Loucy (cell line): ENCODE measurements at regions not wholly inside any gene's neighbourhood (a gene's known extent, or its start where the extent isn't known, plus 50 kb on each side); places are given as distances from the start of the nearest gene placed in this dataset.
"Not testable (repeated sequence)": the region's sequence is repeated elsewhere in the genome, so short reads cannot be mapped to it uniquely, and the experiment has no call there.

Source experiments
- H2AFZ ChIP-seq: fragments of 200-600 bp; sonication (generic); 2 replicates; pipeline ENCODE4 v1.6.0; 2016; ENCODE audit warnings: antibody characterized with exemption, mild to moderate bottlenecking, low read length, moderate library complexity
- H3F3A ChIP-seq: fragments of 200-600 bp; 2 replicates; pipeline ENCODE4 v1.6.0; 2016; ENCODE audit warnings: antibody characterized with exemption, low read depth, mild to moderate bottlenecking
- H3K27me3 ChIP-seq: fragments of 200-600 bp; sonication (generic); 2 replicates; pipeline ENCODE4 v1.6.1; 2014; ENCODE audit warnings: low read length, mild to moderate bottlenecking; ENCODE audit not compliant: insufficient read depth, poor library complexity, severe bottlenecking
- H3K36me3 ChIP-seq: fragments of 200-600 bp; sonication (generic); 2 replicates; pipeline ENCODE4 v1.6.1; 2016; ENCODE audit warnings: low read length; ENCODE audit not compliant: insufficient read depth
- H3K4me1 ChIP-seq: fragments of 200-600 bp; sonication (generic); 2 replicates; pipeline ENCODE4 v1.5.1; 2014; ENCODE audit warnings: low read length, mild to moderate bottlenecking; ENCODE audit not compliant: insufficient read depth, poor library complexity, severe bottlenecking
- H3K4me2 ChIP-seq: fragments of 200-600 bp; sonication (generic); 2 replicates; pipeline ENCODE4 v1.6.0; 2014; ENCODE audit warnings: antibody characterized with exemption, low read length, low read depth, mild to moderate bottlenecking; ENCODE audit not compliant: poor library complexity, severe bottlenecking
- H3K4me3 ChIP-seq: fragments of 200-600 bp; sonication (generic); 2 replicates; pipeline ENCODE4 v1.5.1; 2014; ENCODE audit warnings: low read length, mild to moderate bottlenecking, mixed read lengths; ENCODE audit not compliant: poor library complexity, severe bottlenecking
- H3K79me2 ChIP-seq: fragments of 200-600 bp; sonication (generic); 2 replicates; pipeline ENCODE4 v1.6.1; 2014; ENCODE audit warnings: low read length; ENCODE audit not compliant: insufficient read depth
- H3K9ac ChIP-seq: fragments of 200-600 bp; sonication (generic); 2 replicates; pipeline ENCODE4 v1.6.0; 2014; ENCODE audit warnings: mild to moderate bottlenecking, low read depth, low read length, moderate library complexity; ENCODE audit not compliant: poor library complexity, severe bottlenecking
- H3K9me2 ChIP-seq: fragments of 200-600 bp; sonication (generic); replicated peaks from 2 replicates; pipeline ENCODE4 v1.6.1; 2016; ENCODE audit warnings: low read depth, low read length, mixed read lengths
- H3K9me3 ChIP-seq: fragments of 200-600 bp; sonication (generic); 2 replicates; pipeline ENCODE4 v1.6.1; 2014; ENCODE audit warnings: mild to moderate bottlenecking, antibody characterized with exemption, low read length, low read depth; ENCODE audit not compliant: insufficient read depth
- H4K20me1 ChIP-seq: fragments of 200-600 bp; sonication (generic); 2 replicates; pipeline ENCODE4 v1.6.0; 2014; ENCODE audit warnings: antibody characterized with exemption, low read length, mild to moderate bottlenecking; ENCODE audit not compliant: insufficient read depth, poor library complexity, severe bottlenecking
- CTCF ChIP-seq: fragments of 200-600 bp; sonication (generic); conservative IDR thresholded peaks from 2 replicates; pipeline ENCODE4 v1.5.1; 2014; ENCODE audit warnings: mild to moderate bottlenecking, antibody characterized with exemption, low read length
- EZH2phosphoT487 ChIP-seq: fragments of 200-600 bp; IDR thresholded peaks from 2 replicates; pipeline ENCODE4 v1.6.1; 2018; ENCODE audit warnings: antibody characterized with exemption, mild to moderate bottlenecking, moderate library complexity, borderline replicate concordance

DNA sequence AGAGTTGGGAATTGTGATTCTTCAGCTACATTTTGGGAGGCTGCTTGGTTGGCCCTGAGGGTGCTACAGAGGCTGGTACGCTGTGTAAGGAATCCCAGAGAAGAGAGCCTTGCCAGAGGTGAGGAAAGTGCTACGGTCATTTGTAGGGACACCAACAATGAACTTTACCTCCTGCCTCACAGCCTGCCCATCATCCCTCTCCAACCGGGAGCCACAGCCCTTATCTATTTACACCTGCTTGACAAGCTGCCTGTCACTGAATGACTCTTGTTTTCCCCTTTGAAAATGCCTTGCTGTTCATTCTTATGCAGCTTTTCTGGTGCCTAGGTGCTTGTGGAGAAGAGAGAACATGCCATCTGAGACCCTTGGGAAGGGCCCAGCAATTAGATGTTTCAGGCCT lies 110.8 kb downstream of the PCSK1 start:
- Histone ChIP-seq H3K27me3 (no peaks in the 10 kb centered on the region), H4K20me1 (no peaks in the 10 kb centered on the region), H3F3A (no peaks in the 10 kb centered on the region), H3K4me3 (no peak overlapping the region), H3K9ac (no peak overlapping the region), H3K79me2 (no peaks in the 10 kb centered on the region), H2AFZ (no peak overlapping the region), H3K4me1 (no peaks in the 10 kb centered on the region), H3K9me3 (no peaks in the 10 kb centered on the region), H3K36me3 (no peaks in the 10 kb centered on the region), H3K9me2 (no peaks in the 10 kb centered on the region), H3K4me2 (no peak overlapping the region)
- TF ChIP-seq CTCF (no peak), EZH2phosphoT487 (no peak)

DNA sequence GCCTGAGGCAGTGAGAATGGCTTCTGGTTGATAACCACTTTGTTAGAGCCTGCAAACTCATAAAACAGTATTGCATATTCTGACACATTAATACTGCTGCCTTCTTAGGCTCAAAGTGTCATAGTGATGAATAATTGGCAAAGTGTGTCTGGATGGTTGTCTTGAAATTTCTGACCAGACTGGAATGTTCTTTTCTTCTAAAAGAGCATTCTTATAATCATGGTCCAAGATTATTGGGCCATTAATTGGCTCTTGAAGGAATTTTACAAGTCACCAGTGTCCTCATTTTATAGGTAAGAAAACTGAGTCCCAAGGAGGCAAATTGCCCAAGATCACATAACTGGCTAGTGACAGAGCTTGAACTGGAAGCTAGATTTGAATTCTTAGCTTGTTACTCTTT lies 111.7 kb downstream of the PCSK1 start:
- Histone ChIP-seq H3K9me2 (no peaks in the 10 kb centered on the region), H3K27me3 (no peaks in the 10 kb centered on the region), H3K4me2 (no peak overlapping the region), H3K9me3 (no peaks in the 10 kb centered on the region), H3K4me1 (no peaks in the 10 kb centered on the region), H3K4me3 (no peak overlapping the region), H4K20me1 (no peaks in the 10 kb centered on the region), H3K36me3 (no peaks in the 10 kb centered on the region), H3F3A (no peaks in the 10 kb centered on the region), H3K79me2 (no peaks in the 10 kb centered on the region), H3K9ac (no peak overlapping the region), H2AFZ (no peak overlapping the region)
- TF ChIP-seq CTCF (no peak), EZH2phosphoT487 (no peak)

GRCh38 chr5:96320797-96321196 lies 112.3 kb downstream of the PCSK1 start:
- no peaks in the 10 kb centered on the region for H3F3A ChIP-seq
- H3K4me2 ChIP-seq: no peak overlapping the region
- no peaks in the 10 kb centered on the region for H3K36me3 ChIP-seq
- H3K9ac ChIP-seq: no peak overlapping the region
- no peak overlapping the region for H2AFZ ChIP-seq
- H4K20me1 ChIP-seq: no peaks in the 10 kb centered on the region
- H3K9me2 ChIP-seq: no peaks in the 10 kb centered on the region
- no peaks in the 10 kb centered on the region for H3K27me3 ChIP-seq
- H3K9me3 ChIP-seq: no peaks in the 10 kb centered on the region
- H3K4me3 ChIP-seq: no peak overlapping the region
- no peaks in the 10 kb centered on the region for H3K79me2 ChIP-seq
- TF ChIP-seq CTCF: no peak
- TF ChIP-seq EZH2phosphoT487: no peak
- no peaks in the 10 kb centered on the region for H3K4me1 ChIP-seq

DNA sequence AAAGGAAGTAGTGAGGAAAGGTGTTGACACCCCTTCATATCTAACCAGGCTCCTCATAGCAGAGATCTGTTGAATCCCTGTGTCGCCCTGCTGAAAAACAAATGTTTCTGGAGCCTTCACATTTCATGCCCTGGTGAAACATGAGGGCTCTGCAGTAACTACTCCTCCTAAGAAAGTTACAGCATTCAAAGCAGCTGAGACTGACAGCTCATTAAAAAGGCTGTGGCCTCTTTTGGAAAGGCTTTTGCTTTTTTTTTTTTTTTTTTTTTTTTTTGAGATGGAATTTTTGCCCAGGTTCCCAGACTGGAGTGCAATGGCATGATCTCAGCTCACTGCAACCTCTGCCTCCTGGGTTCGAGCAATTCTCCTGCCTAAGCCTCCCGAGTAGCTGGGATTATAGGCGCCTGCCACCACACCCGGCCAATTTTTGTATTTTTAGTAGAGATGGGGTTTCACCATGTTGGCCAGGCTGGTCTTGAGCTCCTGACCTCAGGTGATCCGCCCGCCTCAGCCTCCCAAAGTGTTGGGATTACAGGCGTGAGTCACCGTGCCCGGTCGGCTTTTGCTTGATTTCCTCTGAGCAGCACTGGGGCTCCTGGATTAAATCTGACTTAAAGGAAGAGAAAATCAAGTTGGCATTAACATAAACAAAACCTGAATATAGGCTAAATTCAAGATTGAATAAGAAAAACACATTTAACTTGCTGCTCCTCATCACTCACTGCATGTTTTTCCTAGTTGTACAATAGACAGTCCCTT lies 112.9 kb downstream of the PCSK1 start:
- not testable (repeated sequence) for H3K79me2 ChIP-seq, H3K9me3 ChIP-seq, H3K4me2 ChIP-seq, H3K9ac ChIP-seq, H3K4me3 ChIP-seq, H3K36me3 ChIP-seq, H2AFZ ChIP-seq, H4K20me1 ChIP-seq, H3K4me1 ChIP-seq, H3K9me2 ChIP-seq, H3F3A ChIP-seq, H3K27me3 ChIP-seq
